ENCODE measurements at regions not wholly inside any gene's neighbourhood (a gene's known extent, or its start where the extent isn't known, plus 50 kb on each side); places are given as distances from the start of the nearest gene placed in this dataset.
A peak's percentile ranks its signal among the peaks of the same experiment; 100 is the strongest.

DNA sequence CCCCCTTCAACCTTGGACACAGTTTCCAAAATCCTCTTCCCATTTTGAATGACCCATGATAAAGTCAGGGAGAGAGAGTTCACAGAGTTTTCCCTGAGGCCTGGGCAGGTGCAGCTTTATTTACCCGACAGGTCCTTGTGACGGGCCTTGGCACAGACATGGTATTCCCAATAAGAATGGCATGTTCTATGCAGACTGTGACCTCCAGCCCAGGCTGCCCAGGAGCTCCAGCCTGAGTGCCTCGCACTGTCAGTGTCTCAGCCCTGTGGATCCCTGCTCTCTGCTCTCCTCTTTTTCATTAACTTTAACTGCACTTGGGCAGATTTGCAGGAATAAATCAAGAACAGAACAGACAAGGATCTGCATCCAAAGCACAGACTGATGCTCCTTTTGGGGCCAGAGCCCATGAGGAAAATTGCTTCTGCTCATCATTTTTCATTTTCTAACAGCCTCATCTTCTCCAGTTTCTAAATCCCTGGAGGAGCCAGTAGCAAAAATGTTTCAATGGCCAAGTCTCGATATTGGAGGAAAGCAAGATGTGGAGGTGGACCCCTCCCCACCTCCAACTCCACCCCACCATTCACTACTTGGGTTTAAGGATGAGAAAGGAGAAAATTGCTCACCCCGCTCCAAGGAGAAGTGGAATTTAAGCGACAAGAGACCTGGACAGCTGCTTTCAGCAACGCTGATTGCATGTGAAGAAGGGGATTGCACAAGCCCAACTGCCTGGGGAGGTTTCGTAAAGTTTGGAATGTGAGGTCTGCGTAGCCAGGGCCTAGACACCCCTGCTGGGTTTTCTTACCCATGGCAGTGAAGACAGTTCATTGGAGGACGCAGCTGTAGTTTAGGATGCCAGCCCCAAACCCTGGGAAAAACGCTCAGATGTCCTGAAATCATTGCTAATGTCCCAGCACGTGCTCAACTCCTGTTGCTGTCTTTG, 225.9 kb downstream of the WDR11 start:
- H3K27ac ChIP-seq = no peak overlapping the region
- no peak for DNase-seq
- H3K27me3 ChIP-seq = no peaks in the 10 kb centered on the region
- no peak overlapping the region for H3K9ac ChIP-seq (ENCODE audit: low read depth in 2 of 2, low read length in 2 of 2)
- H3K36me3 ChIP-seq = no peaks in the 10 kb centered on the region
- H3K4me3 ChIP-seq = no peak overlapping the region
- H3K4me1 ChIP-seq = no peaks in the 10 kb centered on the region
- no peak for TF ChIP-seq CTCF (IDR thresholded peaks at IDR 0.05)
- no peaks in the 10 kb centered on the region for H3K9me3 ChIP-seq
- intact Hi-C loops (cut with DNase I) = loop anchor here (10.0 kb wide), 1 partner anchor 528 kb away; no protein-coding TSS in a partner anchor

DNA sequence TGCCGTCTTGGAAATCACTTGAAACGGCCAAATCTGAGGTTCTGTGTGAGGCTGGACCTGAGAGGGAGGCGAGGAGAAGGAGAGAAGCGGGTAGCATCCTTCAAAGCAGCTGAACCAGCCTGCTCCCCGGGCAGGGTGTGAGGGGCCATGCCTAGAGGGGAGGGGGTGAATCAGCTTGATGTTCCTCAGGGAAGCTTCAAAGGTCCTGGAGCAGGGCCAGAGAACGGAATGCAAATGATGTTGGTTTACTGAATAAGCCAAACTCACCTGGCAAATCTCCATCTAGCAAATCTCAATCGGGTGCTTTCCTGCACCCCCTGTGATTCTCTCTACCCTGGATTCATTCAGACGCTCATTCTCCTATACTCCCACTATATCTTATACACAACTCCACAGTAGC, 226.9 kb downstream of the WDR11 start:
- H3K4me3 ChIP-seq = no peak overlapping the region
- no peaks in the 10 kb centered on the region for H3K4me1 ChIP-seq
- no peak overlapping the region for H3K27ac ChIP-seq
- no peaks in the 10 kb centered on the region for H3K9me3 ChIP-seq
- no peak overlapping the region for H3K9ac ChIP-seq (ENCODE audit: low read depth in 2 of 2, low read length in 2 of 2)
- no peak for DNase-seq
- no peak for TF ChIP-seq CTCF (IDR thresholded peaks at IDR 0.05)
- H3K36me3 ChIP-seq = no peaks in the 10 kb centered on the region
- no peaks in the 10 kb centered on the region for H3K27me3 ChIP-seq
- intact Hi-C loops (cut with DNase I) = loop anchor here (10.0 kb wide), 1 partner anchor 527 kb away; no protein-coding TSS in a partner anchor

DNA sequence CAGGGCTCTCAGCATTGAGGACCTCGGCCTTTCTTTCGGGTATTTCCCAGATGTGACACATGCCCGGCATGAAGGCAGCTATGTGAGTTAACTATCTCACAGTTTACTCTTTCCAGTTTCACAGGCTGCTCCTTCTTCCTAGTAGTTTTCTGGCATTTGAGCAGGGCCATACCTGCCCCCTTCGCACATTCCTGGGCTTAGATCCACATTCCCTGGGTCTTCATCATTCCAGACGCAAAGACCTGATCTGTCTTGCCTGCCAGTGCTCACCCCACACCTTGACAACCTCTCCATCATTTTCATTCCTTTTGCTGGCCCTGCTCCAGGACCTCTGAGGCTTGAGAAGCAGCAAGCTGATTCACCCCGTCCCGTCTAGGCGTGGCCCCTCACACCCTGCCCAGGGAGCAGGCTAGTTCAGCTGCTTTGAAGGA, 227.5 kb downstream of the WDR11 start:
- no peak for TF ChIP-seq CTCF (IDR thresholded peaks at IDR 0.05)
- DNase-seq = peak; percentile 54
- H3K27me3 ChIP-seq = no peaks in the 10 kb centered on the region
- H3K9me3 ChIP-seq = no peaks in the 10 kb centered on the region
- no peak overlapping the region for H3K27ac ChIP-seq
- H3K9ac ChIP-seq (ENCODE audit: low read depth in 2 of 2, low read length in 2 of 2) = peak overlapping the region in 1 of 2 donors; percentile 15
- intact Hi-C loops (cut with DNase I) = loop anchor here (10.0 kb wide), 1 partner anchor 526 kb away; no protein-coding TSS in a partner anchor
- no peak overlapping the region for H3K4me3 ChIP-seq
- no peaks in the 10 kb centered on the region for H3K4me1 ChIP-seq
- H3K36me3 ChIP-seq = no peaks in the 10 kb centered on the region

- TF ChIP-seq CTCF (IDR thresholded peaks at IDR 0.05) = no peak
- DNase-seq = no peak
- H3K4me3 ChIP-seq = no peak overlapping the region
- H3K9me3 ChIP-seq = no peaks in the 10 kb centered on the region
- no peak overlapping the region for H3K27ac ChIP-seq
- H3K4me1 ChIP-seq = no peaks in the 10 kb centered on the region
- intact Hi-C loops (cut with DNase I) = loop anchor here (10.0 kb wide), 1 partner anchor 526 kb away; no protein-coding TSS in a partner anchor
- no peaks in the 10 kb centered on the region for H3K36me3 ChIP-seq
- H3K27me3 ChIP-seq = no peaks in the 10 kb centered on the region
- H3K9ac ChIP-seq (ENCODE audit: low read depth in 2 of 2, low read length in 2 of 2) = peak overlapping the region in 1 of 2 donors; percentile 15
Observed at GRCh38 chr10:121079226-121079625, 228.1 kb downstream of the WDR11 start.

- TF ChIP-seq CTCF (IDR thresholded peaks at IDR 0.05) = no peak
- Histone ChIP-seq H3K4me3 (no peak overlapping the region), H3K9ac (ENCODE audit: low read depth in 2 of 2, low read length in 2 of 2) (peak overlapping the region; percentile 28 to 37), H3K27ac (peak overlapping the region; percentile 13), H3K4me1 (no peaks in the 10 kb centered on the region), H3K27me3 (no peaks in the 10 kb centered on the region), H3K36me3 (no peaks in the 10 kb centered on the region), H3K9me3 (no peaks in the 10 kb centered on the region)
- intact Hi-C loops (cut with DNase I) = no loop called here
- DNase-seq = peak; percentile 70
Observed at GRCh38 chr10:121080281-121080891, 229.2 kb downstream of the WDR11 start.
